Panc1 (cell line): ENCODE measurements at regions not wholly inside any gene's neighbourhood (a gene's known extent, or its start where the extent isn't known, plus 50 kb on each side); places are given as distances from the start of the nearest gene placed in this dataset.

Source experiments
- ATAC-seq: fragments of 200-7000 bp; cut with Tn5 transposase; 2 replicates; pipeline ENCODE4 v1.9.1; 2020; ENCODE audit warnings: mild to moderate bottlenecking, moderate library complexity
- BruUV-seq: library from RNA; stranded (reverse); fragments of 400-500 nt; replicated peaks from 2 replicates; lab custom pipeline; 2021; lab: Mats Ljungman, UMichigan
- CTCF ChIA-PET: fragments of 300-600 bp; sonication (Branson Sonifier 250); formaldehyde crosslinking; loops from one replicate; lab custom pipeline; 2022; ENCODE audit warnings: antibody characterized with exemption; lab: Charles Lee
- POLR2A ChIA-PET: fragments of 300-600 bp; sonication (Branson Sonifier 250); formaldehyde crosslinking; loops from one replicate; lab custom pipeline; 2022; ENCODE audit warnings: antibody characterized with exemption; lab: Charles Lee
- DNase-seq: peaks from one replicate; pipeline ENCODE4 v3.0.0-alpha.2; 2010; ENCODE audit warnings: low read depth, low spot score
- H3K27ac ChIP-seq: 2 replicates; pipeline ENCODE4 v1.5.1; 2011; ENCODE audit warnings: mild to moderate bottlenecking, low read length, inconsistent platforms
- H3K27me3 ChIP-seq: fragments of 200-500 bp; sonication (Bioruptor generic); 2 replicates; pipeline ENCODE4 v1.6.0; 2014; ENCODE audit warnings: low read length, inconsistent platforms; ENCODE audit not compliant: control insufficient read depth, insufficient read depth
- H3K36me3 ChIP-seq: fragments of 200-500 bp; sonication (Bioruptor generic); 2 replicates; pipeline ENCODE4 v1.5.1; 2014; ENCODE audit warnings: inconsistent platforms, mild to moderate bottlenecking, low read length, moderate library complexity; ENCODE audit not compliant: control insufficient read depth, insufficient read depth
- H3K4me1 ChIP-seq: 2 replicates; pipeline ENCODE4 v1.5.1; 2011; ENCODE audit warnings: inconsistent platforms, mild to moderate bottlenecking, low read length, moderate library complexity; ENCODE audit not compliant: control insufficient read depth, insufficient read depth
- H3K4me3 ChIP-seq, 2 experiments: 2 replicates each; pipeline ENCODE4 v1.5.1; 2011 to 2012; ENCODE audit warnings: low read depth in 2 of 2, low read length in 2 of 2, mild to moderate bottlenecking in 2 of 2, inconsistent platforms in 1 of 2, moderate library complexity in 1 of 2
- H3K9me3 ChIP-seq: fragments of 200-500 bp; sonication (Bioruptor generic); 2 replicates; pipeline ENCODE4 v1.5.1; 2014; ENCODE audit warnings: low read depth, mild to moderate bottlenecking, inconsistent platforms, low read length, moderate library complexity; ENCODE audit not compliant: control insufficient read depth, insufficient read depth
- POLR2AphosphoS5 ChIP-seq: IDR thresholded peaks from 2 replicates; pipeline ENCODE4 v1.6.1; 2012; ENCODE audit warnings: mild to moderate bottlenecking, low read depth, low read length, moderate library complexity
- SIN3A ChIP-seq: IDR thresholded peaks from 2 replicates; pipeline ENCODE4 v1.6.1; 2012; ENCODE audit warnings: low read depth, mild to moderate bottlenecking, low read length, moderate library complexity, borderline replicate concordance; ENCODE audit not compliant: insufficient read depth
- TCF7L2 ChIP-seq: IDR thresholded peaks from 2 replicates; pipeline ENCODE4 v1.6.1; 2011; ENCODE audit warnings: mild to moderate bottlenecking, low read depth, low read length, inconsistent platforms
- in situ Hi-C: cut with HindIII; loops from 2 replicates; pipeline ENCODE4 v1.10.0; 2016; ENCODE audit warnings: low sequenced_read_pairs, low pct_unique_long_range_greater_than_20kb
- intact Hi-C: fragments of 100-400 bp; cut with micrococcal nuclease; formaldehyde crosslinking; loops from one replicate; pipeline ENCODE4 v1.10.0; 2022; ENCODE audit not compliant: unreplicated experiment
- TF ChIP-seq, protein P1 (sequence below): fragments of 450-650 bp; IDR thresholded peaks from 2 replicates; pipeline ENCODE4 v1.5.1; 2017; ENCODE audit warnings: mild to moderate bottlenecking
- TF ChIP-seq, protein P2 (sequence below), 2 experiments: IDR thresholded peaks; 2 replicates each; pipeline ENCODE4 v1.6.1; 2011 to 2012; ENCODE audit warnings: low read depth in 2 of 2, control low read depth in 1 of 2, low read length in 1 of 2, mild to moderate bottlenecking in 1 of 2, moderate library complexity in 1 of 2; ENCODE audit not compliant: insufficient read depth in 1 of 2

DNA sequence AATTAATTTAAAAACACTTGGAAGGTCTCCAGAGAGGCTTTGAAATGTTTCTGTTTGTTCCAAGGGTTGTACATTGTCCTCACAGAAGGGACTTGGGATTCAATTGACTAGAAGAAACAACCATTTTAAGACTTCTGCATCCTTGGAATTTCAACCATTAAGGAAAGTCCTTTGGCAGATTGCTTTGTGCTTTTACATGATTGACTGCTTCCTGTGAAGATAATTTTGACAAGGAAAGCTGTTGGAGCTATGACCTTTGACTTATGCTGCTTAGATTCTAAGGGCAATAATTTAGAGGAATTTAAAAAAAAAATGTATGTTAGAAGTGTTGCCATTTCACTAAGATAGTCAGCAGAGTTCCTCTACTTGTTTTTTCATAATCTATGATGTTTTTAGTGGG is 483.9 kb upstream of the TBL1XR1 start:
- H3K27me3 ChIP-seq: no peaks in the 10 kb centered on the region
- no peak for DNase-seq
- intact Hi-C loops: no loop called here
- H3K9me3 ChIP-seq: no peaks in the 10 kb centered on the region
- TF ChIP-seq, protein P1, sequence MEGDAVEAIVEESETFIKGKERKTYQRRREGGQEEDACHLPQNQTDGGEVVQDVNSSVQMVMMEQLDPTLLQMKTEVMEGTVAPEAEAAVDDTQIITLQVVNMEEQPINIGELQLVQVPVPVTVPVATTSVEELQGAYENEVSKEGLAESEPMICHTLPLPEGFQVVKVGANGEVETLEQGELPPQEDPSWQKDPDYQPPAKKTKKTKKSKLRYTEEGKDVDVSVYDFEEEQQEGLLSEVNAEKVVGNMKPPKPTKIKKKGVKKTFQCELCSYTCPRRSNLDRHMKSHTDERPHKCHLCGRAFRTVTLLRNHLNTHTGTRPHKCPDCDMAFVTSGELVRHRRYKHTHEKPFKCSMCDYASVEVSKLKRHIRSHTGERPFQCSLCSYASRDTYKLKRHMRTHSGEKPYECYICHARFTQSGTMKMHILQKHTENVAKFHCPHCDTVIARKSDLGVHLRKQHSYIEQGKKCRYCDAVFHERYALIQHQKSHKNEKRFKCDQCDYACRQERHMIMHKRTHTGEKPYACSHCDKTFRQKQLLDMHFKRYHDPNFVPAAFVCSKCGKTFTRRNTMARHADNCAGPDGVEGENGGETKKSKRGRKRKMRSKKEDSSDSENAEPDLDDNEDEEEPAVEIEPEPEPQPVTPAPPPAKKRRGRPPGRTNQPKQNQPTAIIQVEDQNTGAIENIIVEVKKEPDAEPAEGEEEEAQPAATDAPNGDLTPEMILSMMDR: no peak
- TF ChIP-seq SIN3A: no peak
- in situ Hi-C loops: no loop called here
- no peaks in the 10 kb centered on the region for H3K36me3 ChIP-seq
- no peak overlapping the region for H3K4me3 ChIP-seq
- POLR2A ChIA-PET: no interaction called here
- no peaks in the 10 kb centered on the region for H3K4me1 ChIP-seq
- H3K27ac ChIP-seq: peak overlapping the region; percentile 9; the same call in 1 of the 2 replicates
- no TSS peak for BruUV-seq
- no peak for ATAC-seq
- CTCF ChIA-PET: no interaction called here

DNA sequence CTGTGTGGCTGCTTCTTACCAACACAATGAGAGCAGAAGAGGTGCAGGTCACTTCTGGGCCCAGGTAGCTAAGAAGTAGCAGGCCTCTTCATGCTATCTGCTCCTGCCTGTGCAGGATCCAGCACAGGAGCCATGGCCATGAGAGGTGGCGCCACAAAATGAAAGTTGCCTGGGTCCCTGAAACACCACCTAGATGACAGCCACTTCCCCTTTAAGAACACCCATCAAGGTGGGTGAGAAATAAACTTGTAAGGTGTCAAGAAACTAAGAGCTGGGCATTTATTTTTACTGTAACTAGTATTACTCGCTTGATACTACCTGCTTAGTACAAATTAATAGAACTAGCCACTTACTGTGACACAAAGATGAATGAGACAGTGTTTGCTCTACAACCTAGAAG is 484.6 kb upstream of the TBL1XR1 start:
- H3K27me3 ChIP-seq: no peaks in the 10 kb centered on the region
- no TSS peak for BruUV-seq
- no peak overlapping the region for H3K4me3 ChIP-seq
- H3K36me3 ChIP-seq: no peaks in the 10 kb centered on the region
- POLR2A ChIA-PET: interaction anchor here (0.5 kb wide), 1 partner anchor 59 kb away, joined by 7 read pairs; no protein-coding TSS in a partner anchor
- H3K4me1 ChIP-seq: no peaks in the 10 kb centered on the region
- TF ChIP-seq, protein P2, sequence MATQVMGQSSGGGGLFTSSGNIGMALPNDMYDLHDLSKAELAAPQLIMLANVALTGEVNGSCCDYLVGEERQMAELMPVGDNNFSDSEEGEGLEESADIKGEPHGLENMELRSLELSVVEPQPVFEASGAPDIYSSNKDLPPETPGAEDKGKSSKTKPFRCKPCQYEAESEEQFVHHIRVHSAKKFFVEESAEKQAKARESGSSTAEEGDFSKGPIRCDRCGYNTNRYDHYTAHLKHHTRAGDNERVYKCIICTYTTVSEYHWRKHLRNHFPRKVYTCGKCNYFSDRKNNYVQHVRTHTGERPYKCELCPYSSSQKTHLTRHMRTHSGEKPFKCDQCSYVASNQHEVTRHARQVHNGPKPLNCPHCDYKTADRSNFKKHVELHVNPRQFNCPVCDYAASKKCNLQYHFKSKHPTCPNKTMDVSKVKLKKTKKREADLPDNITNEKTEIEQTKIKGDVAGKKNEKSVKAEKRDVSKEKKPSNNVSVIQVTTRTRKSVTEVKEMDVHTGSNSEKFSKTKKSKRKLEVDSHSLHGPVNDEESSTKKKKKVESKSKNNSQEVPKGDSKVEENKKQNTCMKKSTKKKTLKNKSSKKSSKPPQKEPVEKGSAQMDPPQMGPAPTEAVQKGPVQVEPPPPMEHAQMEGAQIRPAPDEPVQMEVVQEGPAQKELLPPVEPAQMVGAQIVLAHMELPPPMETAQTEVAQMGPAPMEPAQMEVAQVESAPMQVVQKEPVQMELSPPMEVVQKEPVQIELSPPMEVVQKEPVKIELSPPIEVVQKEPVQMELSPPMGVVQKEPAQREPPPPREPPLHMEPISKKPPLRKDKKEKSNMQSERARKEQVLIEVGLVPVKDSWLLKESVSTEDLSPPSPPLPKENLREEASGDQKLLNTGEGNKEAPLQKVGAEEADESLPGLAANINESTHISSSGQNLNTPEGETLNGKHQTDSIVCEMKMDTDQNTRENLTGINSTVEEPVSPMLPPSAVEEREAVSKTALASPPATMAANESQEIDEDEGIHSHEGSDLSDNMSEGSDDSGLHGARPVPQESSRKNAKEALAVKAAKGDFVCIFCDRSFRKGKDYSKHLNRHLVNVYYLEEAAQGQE (IDR thresholded peaks at IDR 0.05; ENCODE audit: insufficient read depth in 1 of 2, low read depth in 2 of 2, low read length in 1 of 2): no peak
- TF ChIP-seq SIN3A (no peak), POLR2AphosphoS5 (no peak), TCF7L2 (no peak)
- TF ChIP-seq, protein P1: no peak
- H3K27ac ChIP-seq: peak overlapping the region; percentile 26; the same call in 1 of the 2 replicates
- no peak for ATAC-seq
- DNase-seq: no peak
- intact Hi-C loops: no loop called here
- CTCF ChIA-PET: no interaction called here
- in situ Hi-C loops: no loop called here
- H3K9me3 ChIP-seq: no peaks in the 10 kb centered on the region
